HCEC 1CT (cell line): ENCODE measurements at regions not wholly inside any gene's neighbourhood (a gene's known extent, or its start where the extent isn't known, plus 50 kb on each side); places are given as distances from the start of the nearest gene placed in this dataset.
A peak's percentile ranks its signal among the peaks of the same experiment; 100 is the strongest.

Experiments used
- DNase-seq: peaks from one replicate; pipeline ENCODE4 v3.0.0-alpha.2; 2017

- no peak for DNase-seq
Measured at GRCh38 chr1:116851846-116852245, 57.9 kb upstream of the PTGFRN start.

- no peak for DNase-seq
Measured at GRCh38 chr1:116852367-116852766, 57.3 kb upstream of the PTGFRN start.

- no peak for DNase-seq
Measured at GRCh38 chr1:116852910-116853309, 56.8 kb upstream of the PTGFRN start.

GRCh38 chr1:116853680-116854402 is 55.9 kb upstream of the PTGFRN start:
- DNase-seq: peak; percentile 57

GRCh38 chr1:116854403-116854690 is 55.4 kb upstream of the PTGFRN start:
- no peak for DNase-seq

- DNase-seq: no peak
Measured at GRCh38 chr1:116854716-116855115, 55.0 kb upstream of the PTGFRN start.

GRCh38 chr1:116855191-116855619 is 54.5 kb upstream of the PTGFRN start:
- DNase-seq: no peak

- peak; percentile 53 for DNase-seq
Measured at GRCh38 chr1:116855773-116856201, 53.9 kb upstream of the PTGFRN start.

- DNase-seq: no peak
Measured at GRCh38 chr1:116856312-116856711, 53.4 kb upstream of the PTGFRN start.

GRCh38 chr1:116857092-116857491 is 52.6 kb upstream of the PTGFRN start:
- DNase-seq: no peak
